Upper lobe of left lung (tissue), 4 donors: ENCODE measurements at regions not wholly inside any gene's neighbourhood (a gene's known extent, or its start where the extent isn't known, plus 50 kb on each side); places are given as distances from the start of the nearest gene placed in this dataset.

Experiments used
- EP300 ChIP-seq, 4 donors: sonication (generic); formaldehyde crosslinking; IDR thresholded peaks; one replicate each; pipeline ENCODE4 v1.5.1; 2017; ENCODE audit warnings: antibody characterized with exemption in 4 of 4, control low read depth in 2 of 4
- POLR2A ChIP-seq, 4 donors: fragments of 450-650 bp; IDR thresholded peaks; one replicate each; pipeline ENCODE4 v1.5.1; 2016 to 2017; ENCODE audit warnings: antibody characterized with exemption in 4 of 4, mild to moderate bottlenecking in 2 of 4
- POLR2AphosphoS5 ChIP-seq, 2 donors: sonication (generic); formaldehyde crosslinking; IDR thresholded peaks; one replicate each; pipeline ENCODE4 v1.5.1; 2017; ENCODE audit warnings: antibody characterized with exemption in 2 of 2
- TF ChIP-seq, protein P1 (sequence below), 6 experiments: fragments of 450-650 bp in 4 of 6; fragments of 200-600 bp in 2 of 6; sonication (generic) in 2 of 6; IDR thresholded peaks; one replicate each; pipeline ENCODE4 v1.5.1; 2016 to 2019; ENCODE audit warnings: antibody characterized with exemption in 6 of 6

DNA sequence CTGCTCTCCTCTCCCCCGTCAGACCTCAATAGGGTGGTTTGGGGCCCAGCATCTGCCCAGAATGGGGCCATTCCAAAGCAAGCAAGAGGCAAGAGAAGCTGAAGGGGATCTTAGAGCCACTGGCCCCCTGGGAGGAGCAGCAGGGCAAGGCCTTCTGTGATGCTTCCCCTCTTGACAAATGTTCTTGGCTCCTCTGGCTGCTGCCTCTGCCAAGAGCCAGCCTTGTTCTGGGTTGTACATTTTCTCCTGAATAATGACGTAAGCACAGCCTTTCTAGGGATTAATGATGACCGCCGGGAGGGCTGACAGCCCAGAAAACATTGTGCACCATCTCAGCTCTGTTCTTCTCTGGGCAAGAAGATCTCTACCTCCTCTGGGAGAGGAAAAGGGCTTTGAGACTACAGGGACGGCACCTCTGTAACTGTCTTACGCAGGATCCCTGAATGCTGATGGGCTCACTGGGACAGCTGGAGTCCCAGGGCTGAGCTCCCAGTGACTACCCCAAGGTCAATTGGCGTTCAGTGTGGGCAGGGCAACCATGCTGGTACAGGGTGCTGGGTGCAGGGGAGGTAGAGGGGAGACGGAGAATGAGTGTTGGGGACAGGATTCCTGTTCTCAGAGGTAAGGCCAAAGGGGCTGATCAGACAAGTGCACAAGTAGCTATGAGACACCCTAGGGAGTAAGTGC, 253.3 kb downstream of the FAM43A start:
- TF ChIP-seq, protein P1, sequence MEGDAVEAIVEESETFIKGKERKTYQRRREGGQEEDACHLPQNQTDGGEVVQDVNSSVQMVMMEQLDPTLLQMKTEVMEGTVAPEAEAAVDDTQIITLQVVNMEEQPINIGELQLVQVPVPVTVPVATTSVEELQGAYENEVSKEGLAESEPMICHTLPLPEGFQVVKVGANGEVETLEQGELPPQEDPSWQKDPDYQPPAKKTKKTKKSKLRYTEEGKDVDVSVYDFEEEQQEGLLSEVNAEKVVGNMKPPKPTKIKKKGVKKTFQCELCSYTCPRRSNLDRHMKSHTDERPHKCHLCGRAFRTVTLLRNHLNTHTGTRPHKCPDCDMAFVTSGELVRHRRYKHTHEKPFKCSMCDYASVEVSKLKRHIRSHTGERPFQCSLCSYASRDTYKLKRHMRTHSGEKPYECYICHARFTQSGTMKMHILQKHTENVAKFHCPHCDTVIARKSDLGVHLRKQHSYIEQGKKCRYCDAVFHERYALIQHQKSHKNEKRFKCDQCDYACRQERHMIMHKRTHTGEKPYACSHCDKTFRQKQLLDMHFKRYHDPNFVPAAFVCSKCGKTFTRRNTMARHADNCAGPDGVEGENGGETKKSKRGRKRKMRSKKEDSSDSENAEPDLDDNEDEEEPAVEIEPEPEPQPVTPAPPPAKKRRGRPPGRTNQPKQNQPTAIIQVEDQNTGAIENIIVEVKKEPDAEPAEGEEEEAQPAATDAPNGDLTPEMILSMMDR (IDR thresholded peaks at IDR 0.05) = no peak
- TF ChIP-seq EP300 (IDR thresholded peaks at IDR 0.05) (no peak), POLR2AphosphoS5 (IDR thresholded peaks at IDR 0.05) (no peak), POLR2A (IDR thresholded peaks at IDR 0.05) (no peak)
